ENCODE measurements at regions not wholly inside any gene's neighbourhood (a gene's known extent, or its start where the extent isn't known, plus 50 kb on each side); places are given as distances from the start of the nearest gene placed in this dataset.
"Not testable (repeated sequence)": the region's sequence is repeated elsewhere in the genome, so short reads cannot be mapped to it uniquely, and the experiment has no call there.

DNA sequence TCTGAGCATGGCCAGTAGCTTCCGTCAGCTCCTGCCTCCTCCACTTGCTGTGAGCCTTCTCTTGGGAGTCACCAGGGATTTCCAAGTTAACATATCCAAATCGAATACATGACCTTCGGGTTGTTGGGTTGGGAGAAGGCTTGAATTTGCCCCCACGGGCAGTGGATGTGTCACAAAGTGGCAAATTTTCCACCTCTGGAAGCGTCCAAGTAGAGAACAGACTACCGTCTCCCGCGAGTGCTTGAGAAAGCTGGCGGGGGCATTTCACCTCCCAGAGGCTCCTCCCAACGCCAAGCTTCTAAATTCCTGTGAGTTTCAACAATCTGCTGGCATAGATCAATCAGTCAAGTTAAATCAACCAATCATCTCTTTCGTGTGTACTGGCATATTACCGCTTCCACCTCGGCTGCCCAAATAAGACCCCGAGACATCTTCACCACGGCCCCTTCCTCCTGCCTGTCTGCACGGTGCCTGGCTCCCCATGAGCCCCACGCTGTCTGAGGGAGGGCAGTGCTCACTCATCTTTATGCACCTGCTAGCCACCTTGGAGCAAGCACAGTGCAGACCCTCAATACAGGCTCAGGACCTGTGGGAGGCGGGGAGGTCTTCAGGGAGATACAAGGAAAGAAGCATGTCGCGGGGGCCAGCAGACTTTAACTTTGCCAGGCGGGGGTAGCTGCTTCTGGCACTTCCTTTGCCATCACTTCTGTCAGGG is 79.1 kb downstream of the MRPL36 start:
- H3K4me3 ChIP-seq (ENCODE audit: insufficient read depth, low read length, poor library complexity, severe bottlenecking): no peak overlapping the region
- no peaks in the 10 kb centered on the region for H4K20me1 ChIP-seq (ENCODE audit: low read depth, low read length)
- no peaks in the 10 kb centered on the region for H3K79me2 ChIP-seq (ENCODE audit: insufficient read depth, low read length)
- H3K36me3 ChIP-seq (ENCODE audit: low read length): 0 out of 2 replicates have a peak, but pooled peaks cover 3% of the 10 kb centered on the region
- H3K4me2 ChIP-seq (ENCODE audit: low read depth, low read length, poor library complexity, severe bottlenecking): no peak overlapping the region
- H3K27me3 ChIP-seq (ENCODE audit: low read length): no peaks in the 10 kb centered on the region; the same call in 1 of the 2 replicates
- H3K9me3 ChIP-seq (ENCODE audit: insufficient read depth, low read length): peaks cover 12% of the 10 kb centered on the region
- no peaks in the 10 kb centered on the region for H3K9me2 ChIP-seq (replicated peaks; ENCODE audit: insufficient read depth, low read length)
- no peak overlapping the region for H3K27ac ChIP-seq (ENCODE audit: low read depth, low read length)
- no peak overlapping the region for H2AFZ ChIP-seq (ENCODE audit: low read depth, low read length, severe bottlenecking)
- H3F3A ChIP-seq (ENCODE audit: insufficient read depth): no peaks in the 10 kb centered on the region
- H3K9ac ChIP-seq (ENCODE audit: low read length): no peak overlapping the region
- no peak for TF ChIP-seq EZH2phosphoT487 (conservative IDR thresholded peaks at IDR 0.05; ENCODE audit: low read length)
- TF ChIP-seq, protein P1, sequence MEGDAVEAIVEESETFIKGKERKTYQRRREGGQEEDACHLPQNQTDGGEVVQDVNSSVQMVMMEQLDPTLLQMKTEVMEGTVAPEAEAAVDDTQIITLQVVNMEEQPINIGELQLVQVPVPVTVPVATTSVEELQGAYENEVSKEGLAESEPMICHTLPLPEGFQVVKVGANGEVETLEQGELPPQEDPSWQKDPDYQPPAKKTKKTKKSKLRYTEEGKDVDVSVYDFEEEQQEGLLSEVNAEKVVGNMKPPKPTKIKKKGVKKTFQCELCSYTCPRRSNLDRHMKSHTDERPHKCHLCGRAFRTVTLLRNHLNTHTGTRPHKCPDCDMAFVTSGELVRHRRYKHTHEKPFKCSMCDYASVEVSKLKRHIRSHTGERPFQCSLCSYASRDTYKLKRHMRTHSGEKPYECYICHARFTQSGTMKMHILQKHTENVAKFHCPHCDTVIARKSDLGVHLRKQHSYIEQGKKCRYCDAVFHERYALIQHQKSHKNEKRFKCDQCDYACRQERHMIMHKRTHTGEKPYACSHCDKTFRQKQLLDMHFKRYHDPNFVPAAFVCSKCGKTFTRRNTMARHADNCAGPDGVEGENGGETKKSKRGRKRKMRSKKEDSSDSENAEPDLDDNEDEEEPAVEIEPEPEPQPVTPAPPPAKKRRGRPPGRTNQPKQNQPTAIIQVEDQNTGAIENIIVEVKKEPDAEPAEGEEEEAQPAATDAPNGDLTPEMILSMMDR (IDR thresholded peaks at IDR 0.05; ENCODE audit: insufficient read depth, low read length, poor library complexity, severe bottlenecking): no peak

DNA sequence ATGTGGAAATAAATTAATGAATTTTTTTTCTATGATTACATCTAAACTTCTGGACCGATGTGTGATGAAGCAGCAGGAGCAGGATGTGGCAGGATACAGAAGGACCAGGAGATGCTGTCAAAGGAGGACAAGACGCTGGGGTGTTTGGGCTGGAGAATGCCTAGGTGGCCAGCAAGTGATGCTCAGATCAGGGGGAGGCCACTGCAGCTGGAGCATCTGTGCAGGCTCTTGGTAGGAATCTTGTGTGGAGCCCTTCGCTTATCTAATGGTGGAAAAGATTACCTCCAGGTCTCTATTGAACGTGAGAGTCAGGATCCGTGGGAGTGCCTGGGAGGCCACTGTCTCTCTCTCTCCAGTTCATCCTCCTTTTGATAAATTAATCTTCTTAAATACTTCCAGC is 79.8 kb downstream of the MRPL36 start:
- Histone ChIP-seq H2AFZ (ENCODE audit: low read depth, low read length, severe bottlenecking) (no peak overlapping the region), H3K9me3 (ENCODE audit: insufficient read depth, low read length) (peaks cover 12% of the 10 kb centered on the region), H3K36me3 (ENCODE audit: low read length) (0 out of 2 replicates have a peak, but pooled peaks cover 3% of the 10 kb centered on the region), H3K27ac (ENCODE audit: low read depth, low read length) (no peak overlapping the region), H3K9me2 (replicated peaks; ENCODE audit: insufficient read depth, low read length) (no peaks in the 10 kb centered on the region), H3K9ac (ENCODE audit: low read length) (no peak overlapping the region), H3F3A (ENCODE audit: insufficient read depth) (no peaks in the 10 kb centered on the region), H3K79me2 (ENCODE audit: insufficient read depth, low read length) (no peaks in the 10 kb centered on the region), H3K27me3 (ENCODE audit: low read length) (no peaks in the 10 kb centered on the region; the same call in 1 of the 2 replicates), H3K4me2 (ENCODE audit: low read depth, low read length, poor library complexity, severe bottlenecking) (no peak overlapping the region), H3K4me3 (ENCODE audit: insufficient read depth, low read length, poor library complexity, severe bottlenecking) (no peak overlapping the region), H4K20me1 (ENCODE audit: low read depth, low read length) (no peaks in the 10 kb centered on the region)
- no peak for TF ChIP-seq EZH2phosphoT487 (conservative IDR thresholded peaks at IDR 0.05; ENCODE audit: low read length)

DNA sequence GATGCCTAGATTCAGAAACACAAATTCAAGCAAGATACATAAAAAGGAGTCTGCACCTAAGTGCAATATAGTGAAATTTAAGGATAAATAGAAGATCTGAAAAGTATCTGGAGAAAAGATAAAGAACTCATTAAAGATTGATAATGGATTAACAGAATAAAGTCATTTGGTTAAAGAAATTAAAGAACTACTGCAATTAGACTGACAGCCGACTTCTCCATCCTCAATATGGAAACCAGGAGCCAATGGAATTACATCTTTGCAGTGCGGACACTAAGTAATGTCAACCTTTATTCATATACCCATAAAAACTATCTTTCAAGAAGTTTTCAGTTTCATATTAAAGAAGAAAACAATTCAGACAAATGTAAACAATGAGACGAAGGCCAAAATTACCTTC is 81.0 kb downstream of the MRPL36 start:
- no peaks in the 10 kb centered on the region for H3K79me2 ChIP-seq (ENCODE audit: insufficient read depth, low read length)
- H3K4me2 ChIP-seq (ENCODE audit: low read depth, low read length, poor library complexity, severe bottlenecking): no peak overlapping the region
- H2AFZ ChIP-seq (ENCODE audit: low read depth, low read length, severe bottlenecking): no peak overlapping the region
- peaks cover 12% of the 10 kb centered on the region for H3K9me3 ChIP-seq (ENCODE audit: insufficient read depth, low read length)
- H3K9me2 ChIP-seq (replicated peaks; ENCODE audit: insufficient read depth, low read length): no peaks in the 10 kb centered on the region
- TF ChIP-seq EZH2phosphoT487 (conservative IDR thresholded peaks at IDR 0.05; ENCODE audit: low read length): no peak
- TF ChIP-seq, protein P1 (IDR thresholded peaks at IDR 0.05; ENCODE audit: insufficient read depth, low read length, poor library complexity, severe bottlenecking): no peak
- 0 out of 2 replicates have a peak, but pooled peaks cover 3% of the 10 kb centered on the region for H3K36me3 ChIP-seq (ENCODE audit: low read length)
- H3K27ac ChIP-seq (ENCODE audit: low read depth, low read length): no peak overlapping the region
- H3K4me3 ChIP-seq (ENCODE audit: insufficient read depth, low read length, poor library complexity, severe bottlenecking): no peak overlapping the region
- H3K27me3 ChIP-seq (ENCODE audit: low read length): no peaks in the 10 kb centered on the region; the same call in 1 of the 2 replicates
- H3K9ac ChIP-seq (ENCODE audit: low read length): no peak overlapping the region
- H3F3A ChIP-seq (ENCODE audit: insufficient read depth): no peaks in the 10 kb centered on the region
- no peaks in the 10 kb centered on the region for H4K20me1 ChIP-seq (ENCODE audit: low read depth, low read length)

DNA sequence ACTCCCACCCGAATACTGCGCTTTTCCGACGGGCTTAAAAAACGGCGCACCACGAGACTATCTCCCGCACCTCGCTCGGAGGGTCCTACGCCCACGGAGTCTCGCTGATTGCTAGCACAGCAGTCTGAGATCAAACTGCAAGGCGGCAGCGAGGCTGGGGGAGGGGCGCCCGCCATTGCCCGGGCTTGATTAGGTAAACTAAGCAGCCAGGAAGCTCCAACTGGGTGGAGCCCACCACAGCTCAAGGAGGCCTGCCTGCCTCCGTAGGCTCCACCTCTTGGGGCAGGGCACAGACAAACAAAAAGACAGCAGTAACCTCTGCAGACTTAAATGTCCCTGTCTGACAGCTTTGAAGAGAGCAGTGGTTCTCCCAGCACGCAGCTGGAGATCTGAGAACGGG is 89.5 kb downstream of the MRPL36 start:
- not testable (repeated sequence) for H3K9me3 ChIP-seq (ENCODE audit: insufficient read depth, low read length); H3F3A ChIP-seq (ENCODE audit: insufficient read depth); H3K27me3 ChIP-seq (ENCODE audit: low read length); H3K9me2 ChIP-seq (replicated peaks; ENCODE audit: insufficient read depth, low read length); H3K36me3 ChIP-seq (ENCODE audit: low read length); H3K27ac ChIP-seq (ENCODE audit: low read depth, low read length); H3K9ac ChIP-seq (ENCODE audit: low read length); H2AFZ ChIP-seq (ENCODE audit: low read depth, low read length, severe bottlenecking); H4K20me1 ChIP-seq (ENCODE audit: low read depth, low read length); H3K79me2 ChIP-seq (ENCODE audit: insufficient read depth, low read length); H3K4me3 ChIP-seq (ENCODE audit: insufficient read depth, low read length, poor library complexity, severe bottlenecking); H3K4me2 ChIP-seq (ENCODE audit: low read depth, low read length, poor library complexity, severe bottlenecking)
